ENCODE measurements at regions not wholly inside any gene's neighbourhood (a gene's known extent, or its start where the extent isn't known, plus 50 kb on each side); places are given as distances from the start of the nearest gene placed in this dataset.

DNA sequence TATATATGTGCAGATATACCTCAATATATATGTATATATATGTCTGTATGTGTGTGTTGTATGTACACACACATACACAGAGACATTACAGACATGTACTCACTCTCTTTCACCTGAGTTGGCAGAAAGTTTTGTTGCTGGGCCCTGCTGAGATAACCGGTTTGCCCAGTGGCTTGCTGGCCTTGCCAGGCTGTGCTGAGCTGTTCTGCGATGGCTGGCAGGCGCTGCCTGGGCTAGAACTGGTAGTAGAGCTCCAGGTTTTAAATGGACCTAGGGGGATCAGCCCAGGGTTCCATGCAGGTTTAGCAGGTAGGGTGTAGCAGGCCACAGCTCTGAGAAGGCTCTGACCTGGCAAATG is 394.3 kb downstream of the GADD45G start:
- Histone ChIP-seq H3K4me3 (ENCODE audit: insufficient read depth, low read depth, low read length) (no peak overlapping the region), H3K9me3 (ENCODE audit: control insufficient read depth, low read length) (no peaks in the 10 kb centered on the region), H3K36me3 (ENCODE audit: control insufficient read depth, insufficient read depth, low read length) (no peaks in the 10 kb centered on the region), H3K27me3 (ENCODE audit: control insufficient read depth, insufficient read depth, low read length, poor library complexity, severe bottlenecking) (no peaks in the 10 kb centered on the region), H3K27ac (ENCODE audit: insufficient read depth, low read depth, low read length, poor library complexity, severe bottlenecking) (no peak overlapping the region), H3K4me1 (ENCODE audit: control insufficient read depth, insufficient read depth, low read length) (peaks cover 26% of the 10 kb centered on the region)
- 93 to 94% methylated on average over 3 of the region's 3 CpGs for WGBS, 2 experiments

DNA sequence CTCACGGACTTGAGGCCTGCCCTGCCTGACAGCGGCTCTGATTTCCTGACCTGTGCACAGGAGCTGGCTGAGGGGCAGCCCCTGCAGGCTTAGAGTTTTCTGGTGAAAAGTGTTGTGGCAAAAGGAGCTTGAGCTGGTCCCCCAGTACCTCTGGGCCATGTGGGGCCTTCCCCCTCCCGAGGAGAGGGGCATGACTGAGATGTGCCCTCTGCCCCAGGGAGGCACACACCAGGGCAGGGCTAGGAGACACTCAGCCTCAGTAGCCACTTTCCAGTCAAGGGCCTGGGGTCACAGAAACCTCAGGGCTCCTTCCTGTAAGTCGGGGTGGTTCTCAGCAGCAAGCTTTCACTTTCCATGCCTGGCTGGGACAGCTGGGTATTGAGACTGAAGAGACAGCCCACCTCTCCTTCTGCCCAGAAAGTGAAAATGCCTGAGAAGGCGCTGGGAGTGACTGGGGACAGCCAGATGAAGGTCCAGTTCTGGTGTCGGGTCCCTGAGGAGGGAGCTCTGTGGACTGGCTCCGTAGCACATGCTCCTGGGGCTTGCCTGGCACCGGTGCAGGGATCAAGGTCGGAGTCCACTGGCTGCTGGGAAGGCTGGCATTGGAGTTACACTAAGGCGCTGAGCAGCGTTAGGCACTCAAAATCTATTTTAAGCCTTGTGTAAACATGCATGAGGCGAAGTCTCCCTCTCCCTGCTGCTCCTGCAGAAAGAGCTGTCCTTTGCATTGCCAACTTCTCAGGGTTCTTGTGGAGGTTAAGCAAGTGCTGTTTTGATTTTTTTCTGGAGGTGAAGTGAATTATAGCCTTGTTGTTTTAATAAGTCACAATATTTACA is 394.9 kb downstream of the GADD45G start:
- WGBS, 2 experiments, result 75 to 76% methylated on average over 12 of the region's 12 CpGs
- Histone ChIP-seq H3K4me1 (ENCODE audit: control insufficient read depth, insufficient read depth, low read length) (peaks cover 22% of the 10 kb centered on the region), H3K4me3 (ENCODE audit: insufficient read depth, low read depth, low read length) (no peak overlapping the region), H3K36me3 (ENCODE audit: control insufficient read depth, insufficient read depth, low read length) (no peaks in the 10 kb centered on the region), H3K27ac (ENCODE audit: insufficient read depth, low read depth, low read length, poor library complexity, severe bottlenecking) (no peak overlapping the region), H3K9me3 (ENCODE audit: control insufficient read depth, low read length) (no peaks in the 10 kb centered on the region), H3K27me3 (ENCODE audit: control insufficient read depth, insufficient read depth, low read length, poor library complexity, severe bottlenecking) (no peaks in the 10 kb centered on the region)

DNA sequence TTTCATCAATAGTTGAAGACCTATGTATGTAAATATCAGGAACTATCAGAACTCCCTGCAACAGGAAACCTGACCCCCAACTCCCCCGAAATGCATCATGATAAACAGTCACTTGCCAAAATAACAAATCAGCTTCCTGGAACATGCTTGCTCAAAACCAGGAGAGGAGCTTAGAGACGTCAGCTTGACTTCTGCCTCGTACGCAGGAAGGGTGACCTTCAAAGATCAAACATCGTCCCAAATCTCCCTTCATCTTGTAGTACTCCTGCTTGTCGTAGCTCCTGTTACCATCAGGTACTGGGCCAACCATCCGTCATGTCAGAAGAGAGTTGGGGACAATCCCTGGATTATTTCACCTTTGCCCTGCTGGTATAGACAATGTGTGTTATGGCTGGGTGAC is 396.1 kb downstream of the GADD45G start:
- H3K27ac ChIP-seq (ENCODE audit: insufficient read depth, low read depth, low read length, poor library complexity, severe bottlenecking), result no peak overlapping the region

DNA sequence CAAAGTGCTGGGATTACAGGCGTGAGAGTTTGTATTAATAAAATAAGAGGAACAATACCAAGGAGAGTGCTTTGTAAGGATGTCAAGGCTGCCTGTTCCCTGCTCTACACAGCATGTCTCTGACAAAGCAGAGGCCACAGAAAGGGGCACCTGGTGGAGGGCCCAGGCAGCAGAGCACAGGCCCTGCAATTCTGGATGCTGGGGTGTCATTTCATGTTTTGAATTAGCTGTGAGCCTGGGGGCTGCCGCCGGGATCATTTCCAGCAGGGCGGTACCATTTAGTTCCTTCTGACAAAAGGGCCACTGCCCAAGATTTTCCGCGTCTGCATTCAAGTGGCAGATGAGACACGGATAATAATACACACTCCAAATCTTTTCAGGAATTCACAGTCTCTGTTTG is 396.9 kb downstream of the GADD45G start:
- H3K4me3 ChIP-seq (ENCODE audit: insufficient read depth, low read depth, low read length), result no peak overlapping the region
- WGBS, 2 experiments, result 81 to 85% methylated on average over 7 of the region's 7 CpGs
- H3K27ac ChIP-seq (ENCODE audit: insufficient read depth, low read depth, low read length, poor library complexity, severe bottlenecking), result no peak overlapping the region

More for the DNA sequence above, 396.1 kb downstream of the GADD45G start:
- WGBS, 2 experiments, result 93% methylated on average over 7 of the region's 7 CpGs
- H3K27me3 ChIP-seq (ENCODE audit: control insufficient read depth, insufficient read depth, low read length, poor library complexity, severe bottlenecking), result no peaks in the 10 kb centered on the region
- peaks cover 13% of the 10 kb centered on the region for H3K4me1 ChIP-seq (ENCODE audit: control insufficient read depth, insufficient read depth, low read length)
- no peak overlapping the region for H3K4me3 ChIP-seq (ENCODE audit: insufficient read depth, low read depth, low read length)
- H3K36me3 ChIP-seq (ENCODE audit: control insufficient read depth, insufficient read depth, low read length), result no peaks in the 10 kb centered on the region
- H3K9me3 ChIP-seq (ENCODE audit: control insufficient read depth, low read length), result no peaks in the 10 kb centered on the region

DNA sequence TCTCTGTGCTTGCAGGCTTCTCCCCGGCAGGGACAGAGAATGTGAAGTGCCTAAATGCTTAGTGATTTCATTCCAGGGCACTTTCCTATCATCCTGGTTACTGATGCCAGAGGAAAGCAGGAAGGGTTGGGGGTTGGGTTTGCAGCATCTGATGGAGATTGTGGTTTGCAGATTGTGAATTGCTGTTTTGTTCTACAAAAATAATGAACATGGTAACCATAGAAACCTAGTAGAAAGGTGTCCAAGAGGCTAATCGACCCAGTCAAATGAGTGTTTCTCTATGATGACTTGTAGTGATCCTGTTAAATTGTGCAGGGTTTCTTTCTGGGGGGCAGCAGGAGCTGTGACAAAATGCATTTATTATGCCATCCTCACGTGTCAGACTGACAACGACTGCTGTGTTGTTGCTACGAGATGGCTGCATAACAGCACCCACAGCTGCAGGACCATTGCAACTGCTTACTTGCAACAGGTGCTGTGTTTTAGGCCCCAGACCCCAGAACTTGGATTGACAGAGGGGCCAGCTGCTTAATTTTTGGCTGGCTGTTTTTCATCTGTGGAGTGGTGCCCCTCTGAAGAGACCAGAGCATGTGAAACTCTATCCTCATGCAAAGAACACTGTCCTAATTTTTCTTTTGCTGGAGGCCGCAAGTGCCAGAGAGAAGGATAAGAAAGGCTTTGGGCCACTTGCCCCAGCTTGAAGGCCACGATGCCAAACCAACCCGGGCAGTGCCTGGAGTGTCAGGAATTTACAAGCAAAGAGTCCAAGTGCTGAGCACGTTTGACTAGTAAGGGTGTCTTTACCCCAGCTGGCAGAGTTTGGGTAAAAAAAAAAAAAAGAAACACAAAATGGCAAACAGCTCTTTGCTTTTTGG is 397.8 kb downstream of the GADD45G start:
- no peaks in the 10 kb centered on the region for H3K36me3 ChIP-seq (ENCODE audit: control insufficient read depth, insufficient read depth, low read length)
- peaks cover 13% of the 10 kb centered on the region for H3K4me1 ChIP-seq (ENCODE audit: control insufficient read depth, insufficient read depth, low read length)
- no peaks in the 10 kb centered on the region for H3K27me3 ChIP-seq (ENCODE audit: control insufficient read depth, insufficient read depth, low read length, poor library complexity, severe bottlenecking)
- no peaks in the 10 kb centered on the region for H3K9me3 ChIP-seq (ENCODE audit: control insufficient read depth, low read length)
- no peak overlapping the region for H3K4me3 ChIP-seq (ENCODE audit: insufficient read depth, low read depth, low read length)
- WGBS, 2 experiments, result 79 to 80% methylated on average over 9 of the region's 9 CpGs
- H3K27ac ChIP-seq (ENCODE audit: insufficient read depth, low read depth, low read length, poor library complexity, severe bottlenecking), result no peak overlapping the region

More for the DNA sequence above, 396.9 kb downstream of the GADD45G start:
- Histone ChIP-seq H3K9me3 (ENCODE audit: control insufficient read depth, low read length) (no peaks in the 10 kb centered on the region), H3K27me3 (ENCODE audit: control insufficient read depth, insufficient read depth, low read length, poor library complexity, severe bottlenecking) (no peaks in the 10 kb centered on the region), H3K36me3 (ENCODE audit: control insufficient read depth, insufficient read depth, low read length) (no peaks in the 10 kb centered on the region), H3K4me1 (ENCODE audit: control insufficient read depth, insufficient read depth, low read length) (peaks cover 13% of the 10 kb centered on the region)

DNA sequence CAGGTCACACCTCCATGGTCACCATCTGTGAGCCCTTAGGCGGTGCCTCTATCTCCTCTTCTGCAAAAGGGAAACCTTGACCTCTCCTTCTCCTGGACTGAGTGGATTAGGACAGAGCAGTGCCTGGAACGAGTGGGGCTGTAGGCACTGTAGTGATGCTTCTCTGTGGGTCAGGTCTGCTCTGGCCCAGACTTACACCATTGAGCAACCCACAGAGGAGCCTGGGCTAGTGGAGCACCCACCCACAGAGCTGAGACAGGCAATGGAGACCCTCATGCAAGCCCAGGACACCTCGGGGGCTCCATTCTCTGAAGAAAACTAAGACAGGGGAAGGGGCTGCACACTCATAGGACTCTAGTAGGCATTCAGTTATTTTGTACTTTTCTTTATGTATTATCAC is 400.6 kb downstream of the GADD45G start:
- Histone ChIP-seq H3K27ac (ENCODE audit: insufficient read depth, low read depth, low read length, poor library complexity, severe bottlenecking) (no peak overlapping the region), H3K27me3 (ENCODE audit: control insufficient read depth, insufficient read depth, low read length, poor library complexity, severe bottlenecking) (no peaks in the 10 kb centered on the region), H3K4me3 (ENCODE audit: insufficient read depth, low read depth, low read length) (no peak overlapping the region), H3K9me3 (ENCODE audit: control insufficient read depth, low read length) (no peaks in the 10 kb centered on the region), H3K36me3 (ENCODE audit: control insufficient read depth, insufficient read depth, low read length) (no peaks in the 10 kb centered on the region), H3K4me1 (ENCODE audit: control insufficient read depth, insufficient read depth, low read length) (peaks cover 8% of the 10 kb centered on the region)
- WGBS, 2 experiments, result 91 to 92% methylated on average over 3 of the region's 3 CpGs

DNA sequence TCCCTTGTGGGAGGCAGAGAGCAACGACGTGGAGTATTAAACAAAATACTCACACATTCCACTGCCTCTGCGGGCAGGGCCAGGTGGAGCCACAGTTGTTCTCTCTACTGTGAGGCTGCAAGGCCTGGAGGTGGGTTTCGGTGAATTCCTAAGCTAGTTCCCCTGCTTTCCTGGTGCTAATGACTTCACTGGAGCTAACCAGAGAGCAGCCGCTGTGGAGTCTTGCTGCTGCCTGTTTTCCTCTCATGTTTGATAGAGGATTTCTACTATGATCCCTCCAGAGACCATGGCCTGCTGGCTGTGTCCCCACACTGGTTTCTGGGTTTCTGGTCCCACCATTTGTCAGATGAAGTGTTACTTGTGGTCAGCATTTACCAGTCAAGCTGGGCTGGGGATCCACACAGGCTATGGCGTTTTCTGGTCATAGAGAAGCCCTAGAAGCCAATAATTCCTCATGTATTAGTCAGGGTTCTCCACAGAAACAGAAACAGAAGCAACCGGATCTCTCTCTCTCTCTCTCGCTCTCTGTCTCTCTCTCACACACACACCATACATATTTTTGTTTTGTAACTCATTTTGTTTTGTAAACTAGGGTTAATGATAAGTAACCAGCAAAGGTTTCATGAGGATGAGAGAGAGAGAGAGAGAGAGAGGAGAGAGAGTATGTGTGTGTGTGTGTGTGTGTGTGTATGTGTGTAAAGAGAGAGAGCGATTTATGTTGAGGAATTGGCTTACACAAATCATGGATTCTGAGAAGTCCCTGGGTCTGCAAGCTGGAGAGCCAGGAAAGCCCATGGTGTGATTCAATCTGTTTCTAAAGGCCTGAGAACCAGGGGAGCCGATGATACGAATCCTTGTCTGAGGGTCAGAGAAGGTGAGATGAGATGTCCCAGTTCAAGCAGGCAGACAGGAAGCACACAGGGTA is 403.0 kb downstream of the GADD45G start:
- H3K27ac ChIP-seq (ENCODE audit: insufficient read depth, low read depth, low read length, poor library complexity, severe bottlenecking), result no peak overlapping the region

DNA sequence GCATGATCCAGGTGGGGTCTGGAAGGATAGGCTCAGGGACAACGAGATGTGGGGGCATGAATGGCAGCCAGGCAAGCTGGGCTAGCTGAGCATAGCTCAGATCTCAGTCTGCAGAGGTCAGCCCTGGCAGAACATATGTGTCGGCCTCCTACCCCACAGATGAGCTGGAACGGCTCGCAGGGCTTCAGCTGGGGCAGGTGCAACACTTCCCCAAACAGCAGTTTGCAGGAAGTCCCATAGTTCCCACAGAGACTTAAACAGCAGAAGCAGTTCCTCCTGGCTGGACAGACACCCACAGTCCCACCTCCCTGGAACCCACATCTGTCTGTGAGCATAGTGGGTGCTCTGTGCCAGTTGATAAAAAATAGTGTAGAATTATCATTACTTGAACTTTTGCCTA is 404.6 kb downstream of the GADD45G start:
- WGBS, 2 experiments, result 89 to 91% methylated on average over 4 of the region's 4 CpGs
- Histone ChIP-seq H3K9me3 (ENCODE audit: control insufficient read depth, low read length) (no peaks in the 10 kb centered on the region), H3K4me3 (ENCODE audit: insufficient read depth, low read depth, low read length) (no peak overlapping the region), H3K4me1 (ENCODE audit: control insufficient read depth, insufficient read depth, low read length) (no peaks in the 10 kb centered on the region), H3K36me3 (ENCODE audit: control insufficient read depth, insufficient read depth, low read length) (no peaks in the 10 kb centered on the region), H3K27me3 (ENCODE audit: control insufficient read depth, insufficient read depth, low read length, poor library complexity, severe bottlenecking) (no peaks in the 10 kb centered on the region), H3K27ac (ENCODE audit: insufficient read depth, low read depth, low read length, poor library complexity, severe bottlenecking) (no peak overlapping the region)

More for the DNA sequence above, 403.0 kb downstream of the GADD45G start:
- no peaks in the 10 kb centered on the region for H3K9me3 ChIP-seq (ENCODE audit: control insufficient read depth, low read length)
- H3K4me1 ChIP-seq (ENCODE audit: control insufficient read depth, insufficient read depth, low read length), result no peaks in the 10 kb centered on the region
- 84 to 86% methylated on average over 9 of the region's 11 CpGs for WGBS, 2 experiments
- no peaks in the 10 kb centered on the region for H3K27me3 ChIP-seq (ENCODE audit: control insufficient read depth, insufficient read depth, low read length, poor library complexity, severe bottlenecking)
- no peaks in the 10 kb centered on the region for H3K36me3 ChIP-seq (ENCODE audit: control insufficient read depth, insufficient read depth, low read length)
- H3K4me3 ChIP-seq (ENCODE audit: insufficient read depth, low read depth, low read length), result no peak overlapping the region

DNA sequence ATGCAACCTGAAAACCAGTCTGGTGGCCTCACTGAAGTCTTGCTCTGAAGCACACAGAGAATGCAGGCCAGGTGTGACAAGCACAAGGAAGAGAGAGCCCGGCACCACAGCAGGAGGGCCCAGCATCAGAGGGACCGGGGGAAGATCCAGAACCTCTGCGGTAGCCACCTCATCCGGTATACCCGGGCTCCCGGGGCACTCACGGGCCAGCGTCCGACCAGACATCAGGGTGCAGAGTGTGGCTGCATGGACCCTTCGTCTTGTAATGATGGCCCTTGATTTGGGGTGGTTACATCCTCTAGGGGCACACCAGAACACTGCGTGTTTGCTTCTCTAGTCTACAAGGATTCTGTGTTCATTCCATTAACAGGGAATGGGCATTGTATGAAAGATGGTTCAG is 406.0 kb downstream of the GADD45G start:
- Histone ChIP-seq H3K4me3 (ENCODE audit: insufficient read depth, low read depth, low read length) (no peak overlapping the region), H3K9me3 (ENCODE audit: control insufficient read depth, low read length) (no peaks in the 10 kb centered on the region), H3K4me1 (ENCODE audit: control insufficient read depth, insufficient read depth, low read length) (no peaks in the 10 kb centered on the region), H3K36me3 (ENCODE audit: control insufficient read depth, insufficient read depth, low read length) (no peaks in the 10 kb centered on the region), H3K27ac (ENCODE audit: insufficient read depth, low read depth, low read length, poor library complexity, severe bottlenecking) (no peak overlapping the region), H3K27me3 (ENCODE audit: control insufficient read depth, insufficient read depth, low read length, poor library complexity, severe bottlenecking) (no peaks in the 10 kb centered on the region)
- WGBS, 2 experiments, result 92 to 94% methylated on average over 11 of the region's 11 CpGs
